ENCODE measurements at regions not wholly inside any gene's neighbourhood (a gene's known extent, or its start where the extent isn't known, plus 50 kb on each side); places are given as distances from the start of the nearest gene placed in this dataset.
"Not testable (repeated sequence)": the region's sequence is repeated elsewhere in the genome, so short reads cannot be mapped to it uniquely, and the experiment has no call there.

DNA sequence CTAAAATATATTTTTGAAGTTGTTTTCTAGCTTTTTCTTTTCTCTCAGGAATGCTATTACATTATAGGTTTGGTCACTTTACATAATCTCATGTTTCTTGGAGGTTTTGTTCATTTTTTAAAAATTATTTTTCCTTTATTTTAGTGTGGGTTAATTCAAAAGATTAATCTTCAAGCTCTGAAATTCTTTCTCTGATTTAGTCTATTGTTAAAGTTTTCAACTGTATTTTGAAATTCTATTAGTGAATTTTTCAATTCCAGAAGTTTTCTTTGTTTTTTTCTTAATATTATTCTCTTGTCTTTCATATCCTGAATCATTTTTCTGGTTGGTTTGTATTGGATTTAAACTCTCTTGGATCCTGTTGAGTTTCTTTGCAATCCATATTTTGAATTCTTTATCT, 80.4 kb downstream of the MSTN start:
- Histone ChIP-seq H3K4me1 (no peaks in the 10 kb centered on the region), H3K27ac (no peak overlapping the region), H3K27me3 (no peaks in the 10 kb centered on the region), H3K4me3 (no peak overlapping the region), H3K9me3 (peaks cover 0 to 47% (median 0%) of the 10 kb centered on the region in 3 donors), H3K36me3 (no peaks in the 10 kb centered on the region)
- ATAC-seq = no peak
- TF ChIP-seq, protein P1, sequence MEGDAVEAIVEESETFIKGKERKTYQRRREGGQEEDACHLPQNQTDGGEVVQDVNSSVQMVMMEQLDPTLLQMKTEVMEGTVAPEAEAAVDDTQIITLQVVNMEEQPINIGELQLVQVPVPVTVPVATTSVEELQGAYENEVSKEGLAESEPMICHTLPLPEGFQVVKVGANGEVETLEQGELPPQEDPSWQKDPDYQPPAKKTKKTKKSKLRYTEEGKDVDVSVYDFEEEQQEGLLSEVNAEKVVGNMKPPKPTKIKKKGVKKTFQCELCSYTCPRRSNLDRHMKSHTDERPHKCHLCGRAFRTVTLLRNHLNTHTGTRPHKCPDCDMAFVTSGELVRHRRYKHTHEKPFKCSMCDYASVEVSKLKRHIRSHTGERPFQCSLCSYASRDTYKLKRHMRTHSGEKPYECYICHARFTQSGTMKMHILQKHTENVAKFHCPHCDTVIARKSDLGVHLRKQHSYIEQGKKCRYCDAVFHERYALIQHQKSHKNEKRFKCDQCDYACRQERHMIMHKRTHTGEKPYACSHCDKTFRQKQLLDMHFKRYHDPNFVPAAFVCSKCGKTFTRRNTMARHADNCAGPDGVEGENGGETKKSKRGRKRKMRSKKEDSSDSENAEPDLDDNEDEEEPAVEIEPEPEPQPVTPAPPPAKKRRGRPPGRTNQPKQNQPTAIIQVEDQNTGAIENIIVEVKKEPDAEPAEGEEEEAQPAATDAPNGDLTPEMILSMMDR (IDR thresholded peaks at IDR 0.05) = no peak
- no peak for TF ChIP-seq EP300 (IDR thresholded peaks at IDR 0.05)
- TF ChIP-seq POLR2AphosphoS5 (IDR thresholded peaks at IDR 0.05) = no peak
- no peak for TF ChIP-seq POLR2A (IDR thresholded peaks at IDR 0.05)

DNA sequence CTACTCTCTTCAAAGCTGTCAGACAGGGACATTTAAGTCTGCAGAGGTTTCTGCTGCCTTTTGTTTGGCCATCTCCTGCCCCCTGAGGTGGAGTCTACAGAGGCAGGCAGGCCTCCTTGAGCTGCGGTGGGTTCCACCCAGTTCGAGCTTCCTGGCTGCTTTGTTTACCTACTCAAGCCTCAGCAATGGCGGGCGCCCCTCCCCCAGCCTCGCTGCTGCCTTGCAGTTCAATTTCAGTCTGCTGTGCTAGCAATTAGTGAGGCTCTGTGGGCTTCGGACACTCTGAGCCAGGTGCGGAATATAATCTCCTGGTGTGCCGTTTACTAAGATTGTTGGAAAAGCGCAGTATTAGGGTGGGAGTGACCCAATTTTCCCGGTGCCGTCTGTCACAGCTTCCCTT, 86.0 kb downstream of the MSTN start:
- WGBS, 2 donors (ENCODE audit: low coverage in 1 of 2) = no CpG with 5 or more reads among the region's 11 CpGs
- not testable (repeated sequence) for ATAC-seq, H3K4me1 ChIP-seq, H3K4me3 ChIP-seq, H3K36me3 ChIP-seq, H3K27ac ChIP-seq, H3K27me3 ChIP-seq
- peaks cover 0 to 28% (median 0%) of the 10 kb centered on the region in 3 donors for H3K9me3 ChIP-seq

DNA sequence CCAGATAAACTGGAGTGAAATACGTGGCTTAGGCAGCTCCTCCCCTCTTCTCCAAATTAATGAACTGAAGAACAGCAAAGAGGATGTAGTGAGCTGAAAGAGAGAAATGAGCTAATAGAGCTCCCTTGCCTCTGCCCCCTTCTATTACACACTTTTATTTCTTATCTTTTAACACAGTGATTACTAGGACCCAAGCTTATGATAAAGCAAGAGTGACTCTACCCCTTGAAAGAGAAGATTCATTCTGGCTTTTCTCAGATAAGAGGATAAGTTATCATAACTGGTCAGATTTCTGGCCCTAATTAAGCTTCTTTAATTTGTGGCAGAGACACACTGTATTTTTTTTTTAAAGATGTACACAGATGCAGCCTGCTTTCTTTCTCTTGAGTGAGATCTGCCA, 102.2 kb downstream of the MSTN start:
- no peak overlapping the region for H3K4me3 ChIP-seq
- no peak overlapping the region for H3K27ac ChIP-seq
- 13% methylated on average over 1 of the region's 1 CpG; no CpG with 5 or more reads in 1 of the 2 donors for WGBS, 2 donors (ENCODE audit: low coverage in 1 of 2)
- H3K9me3 ChIP-seq = no peaks in the 10 kb centered on the region
- TF ChIP-seq POLR2AphosphoS5 (IDR thresholded peaks at IDR 0.05) = no peak
- TF ChIP-seq POLR2A (IDR thresholded peaks at IDR 0.05) = no peak
- no peak for TF ChIP-seq EP300 (IDR thresholded peaks at IDR 0.05)
- TF ChIP-seq, protein P1 (IDR thresholded peaks at IDR 0.05) = no peak
- no peak for ATAC-seq
- H3K4me1 ChIP-seq = no peaks in the 10 kb centered on the region
- no peaks in the 10 kb centered on the region for H3K27me3 ChIP-seq
- no peaks in the 10 kb centered on the region for H3K36me3 ChIP-seq

DNA sequence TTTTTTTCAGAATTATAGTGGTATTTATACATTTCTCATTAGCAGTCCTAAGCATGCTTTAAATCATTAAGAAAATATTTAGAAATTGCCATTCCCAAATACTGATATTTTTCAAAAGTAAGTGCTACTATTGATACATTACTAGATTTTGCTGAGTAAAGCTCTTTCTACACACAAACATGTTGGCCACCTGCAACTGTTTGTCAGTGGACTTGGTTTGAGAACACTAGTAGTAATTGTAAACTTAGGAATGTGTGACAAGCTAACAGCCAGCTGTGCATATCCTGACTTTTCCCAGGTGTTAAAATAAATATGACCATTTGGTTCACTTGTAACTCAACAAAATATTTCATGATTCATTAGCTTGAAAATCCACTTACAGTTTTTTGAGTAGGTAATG, 103.1 kb downstream of the MSTN start:
- Histone ChIP-seq H3K4me1 (no peaks in the 10 kb centered on the region), H3K9me3 (no peaks in the 10 kb centered on the region), H3K27ac (no peak overlapping the region), H3K27me3 (no peaks in the 10 kb centered on the region), H3K36me3 (no peaks in the 10 kb centered on the region), H3K4me3 (no peak overlapping the region)
- TF ChIP-seq POLR2AphosphoS5 (IDR thresholded peaks at IDR 0.05) (no peak), POLR2A (IDR thresholded peaks at IDR 0.05) (no peak), EP300 (IDR thresholded peaks at IDR 0.05) (no peak)
- TF ChIP-seq, protein P1 (IDR thresholded peaks at IDR 0.05) = no peak
- ATAC-seq = no peak

DNA sequence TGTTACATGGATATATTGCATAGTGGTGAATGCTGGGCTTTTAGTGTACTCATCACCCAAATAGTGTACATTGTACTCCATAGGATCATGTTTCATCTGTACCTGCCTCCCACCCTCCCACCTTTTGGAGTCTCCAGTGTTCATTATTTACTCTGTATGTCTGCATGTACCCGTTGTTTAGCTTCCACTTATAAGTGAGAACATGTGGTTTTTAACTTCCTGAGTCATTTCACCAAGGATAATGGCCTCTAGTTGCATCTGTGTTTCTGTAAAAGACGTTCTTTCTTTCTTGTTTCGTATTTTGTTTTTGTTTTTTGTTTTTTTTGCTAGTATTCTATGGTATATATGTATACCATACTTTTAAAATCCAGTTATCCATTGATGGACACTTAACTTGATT, 107.5 kb downstream of the MSTN start:
- whole genome bisulfite sequencing, 2 donors (ENCODE audit: low coverage in 1 of 2) = 56 to 66% methylated on average over 3 of the region's 3 CpGs
- TF ChIP-seq EP300 (IDR thresholded peaks at IDR 0.05) (no peak), POLR2A (IDR thresholded peaks at IDR 0.05) (no peak), POLR2AphosphoS5 (IDR thresholded peaks at IDR 0.05) (no peak)
- TF ChIP-seq, protein P1 (IDR thresholded peaks at IDR 0.05) = no peak
- no peaks in the 10 kb centered on the region for H3K9me3 ChIP-seq
- no peaks in the 10 kb centered on the region for H3K27me3 ChIP-seq
- H3K4me3 ChIP-seq = no peak overlapping the region
- ATAC-seq = no peak
- no peaks in the 10 kb centered on the region for H3K4me1 ChIP-seq
- H3K27ac ChIP-seq = no peak overlapping the region
- no peaks in the 10 kb centered on the region for H3K36me3 ChIP-seq

All from gastroesophageal sphincter (tissue), 4 donors.